ENCODE measurements at regions not wholly inside any gene's neighbourhood (a gene's known extent, or its start where the extent isn't known, plus 50 kb on each side); places are given as distances from the start of the nearest gene placed in this dataset.
"Not testable (repeated sequence)": the region's sequence is repeated elsewhere in the genome, so short reads cannot be mapped to it uniquely, and the experiment has no call there.

GRCh38 chr5:101346447-101346846 is 443.4 kb upstream of the ST8SIA4 start:
- no peaks in the 10 kb centered on the region for H3K27me3 Mint-ChIP-seq
- no peaks in the 10 kb centered on the region for H3K36me3 Mint-ChIP-seq (ENCODE audit: low read depth)
- no peaks in the 10 kb centered on the region for H3K4me1 Mint-ChIP-seq
- ChIA-PET CTCF (no interaction called here), POLR2A (no interaction called here)
- no peak for DNase-seq
- H3K9me3 Mint-ChIP-seq = peaks cover 6% of the 10 kb centered on the region
- H3K27ac Mint-ChIP-seq = no peak overlapping the region
- H3K4me3 Mint-ChIP-seq = no peak overlapping the region

GRCh38 chr5:101338226-101338625 is 435.1 kb upstream of the ST8SIA4 start:
- no peaks in the 10 kb centered on the region for H3K27me3 Mint-ChIP-seq
- CTCF ChIA-PET = no interaction called here
- no peak overlapping the region for H3K27ac Mint-ChIP-seq
- no peak overlapping the region for H3K4me3 Mint-ChIP-seq
- POLR2A ChIA-PET = no interaction called here
- no peaks in the 10 kb centered on the region for H3K4me1 Mint-ChIP-seq
- no peaks in the 10 kb centered on the region for H3K9me3 Mint-ChIP-seq
- no peak for DNase-seq
- H3K36me3 Mint-ChIP-seq (ENCODE audit: low read depth) = no peaks in the 10 kb centered on the region

- Mint-ChIP-seq H3K9me3 (no peaks in the 10 kb centered on the region), H3K4me1 (no peaks in the 10 kb centered on the region), H3K27me3 (no peaks in the 10 kb centered on the region), H3K36me3 (ENCODE audit: low read depth) (no peaks in the 10 kb centered on the region), H3K4me3 (no peak overlapping the region), H3K27ac (no peak overlapping the region)
- ChIA-PET CTCF (no interaction called here), POLR2A (no interaction called here)
- DNase-seq = no peak
Measured at GRCh38 chr5:101327816-101328215, 424.7 kb upstream of the ST8SIA4 start.

- Mint-ChIP-seq H3K9me3 (no peaks in the 10 kb centered on the region), H3K4me3 (no peak overlapping the region), H3K27ac (no peak overlapping the region), H3K36me3 (ENCODE audit: low read depth) (no peaks in the 10 kb centered on the region), H3K27me3 (no peaks in the 10 kb centered on the region), H3K4me1 (no peaks in the 10 kb centered on the region)
- POLR2A ChIA-PET = no interaction called here
- CTCF ChIA-PET = no interaction called here
- DNase-seq = no peak
Measured at GRCh38 chr5:101326766-101327165, 423.7 kb upstream of the ST8SIA4 start.

- H3K27me3 Mint-ChIP-seq; H3K4me3 Mint-ChIP-seq; H3K36me3 Mint-ChIP-seq (ENCODE audit: low read depth); DNase-seq; H3K9me3 Mint-ChIP-seq; POLR2A ChIA-PET; CTCF ChIA-PET; H3K4me1 Mint-ChIP-seq; H3K27ac Mint-ChIP-seq: not testable (repeated sequence)
Measured at GRCh38 chr5:101316401-101316800, 413.3 kb upstream of the ST8SIA4 start.

GRCh38 chr5:101306391-101307137 is 403.5 kb upstream of the ST8SIA4 start:
- Mint-ChIP-seq H3K4me1 (no peaks in the 10 kb centered on the region), H3K27me3 (no peaks in the 10 kb centered on the region), H3K36me3 (ENCODE audit: low read depth) (no peaks in the 10 kb centered on the region), H3K4me3 (no peak overlapping the region), H3K27ac (no peak overlapping the region), H3K9me3 (no peaks in the 10 kb centered on the region)
- CTCF ChIA-PET = no interaction called here
- DNase-seq = no peak
- POLR2A ChIA-PET = no interaction called here

- ChIA-PET CTCF (no interaction called here), POLR2A (no interaction called here)
- no peak for DNase-seq
- Mint-ChIP-seq H3K4me3 (no peak overlapping the region), H3K36me3 (ENCODE audit: low read depth) (no peaks in the 10 kb centered on the region), H3K9me3 (no peaks in the 10 kb centered on the region), H3K4me1 (no peaks in the 10 kb centered on the region), H3K27ac (no peak overlapping the region), H3K27me3 (no peaks in the 10 kb centered on the region)
Measured at GRCh38 chr5:101296477-101296876, 393.4 kb upstream of the ST8SIA4 start.

GRCh38 chr5:101292199-101292598 is 389.1 kb upstream of the ST8SIA4 start:
- Mint-ChIP-seq H3K27me3 (no peaks in the 10 kb centered on the region), H3K4me1 (no peaks in the 10 kb centered on the region), H3K27ac (no peak overlapping the region), H3K9me3 (no peaks in the 10 kb centered on the region), H3K36me3 (ENCODE audit: low read depth) (no peaks in the 10 kb centered on the region), H3K4me3 (no peak overlapping the region)
- DNase-seq = no peak
- ChIA-PET POLR2A (no interaction called here), CTCF (no interaction called here)

GRCh38 chr5:101290761-101291160 is 387.7 kb upstream of the ST8SIA4 start:
- H3K27ac Mint-ChIP-seq; H3K9me3 Mint-ChIP-seq; CTCF ChIA-PET; H3K27me3 Mint-ChIP-seq; H3K4me1 Mint-ChIP-seq; H3K36me3 Mint-ChIP-seq (ENCODE audit: low read depth); DNase-seq; POLR2A ChIA-PET; H3K4me3 Mint-ChIP-seq: not testable (repeated sequence)

GRCh38 chr5:101288633-101289032 is 385.6 kb upstream of the ST8SIA4 start:
- Mint-ChIP-seq H3K36me3 (ENCODE audit: low read depth) (no peaks in the 10 kb centered on the region), H3K4me1 (no peaks in the 10 kb centered on the region)
- no peak for DNase-seq

GRCh38 chr5:101284736-101285375 is 381.8 kb upstream of the ST8SIA4 start:
- H3K4me1 Mint-ChIP-seq = no peaks in the 10 kb centered on the region
- no peak for DNase-seq
- H3K9me3 Mint-ChIP-seq = no peaks in the 10 kb centered on the region
- H3K27ac Mint-ChIP-seq = no peak overlapping the region
- no peak overlapping the region for H3K4me3 Mint-ChIP-seq
- POLR2A ChIA-PET = no interaction called here
- CTCF ChIA-PET = interaction anchor here (0.7 kb wide), 1 partner anchor 1157 kb away, joined by 3 read pairs; no protein-coding TSS in a partner anchor
- no peaks in the 10 kb centered on the region for H3K27me3 Mint-ChIP-seq
- H3K36me3 Mint-ChIP-seq (ENCODE audit: low read depth) = no peaks in the 10 kb centered on the region

More at GRCh38 chr5:101288633-101289032, 385.6 kb upstream of the ST8SIA4 start:
- H3K27ac Mint-ChIP-seq = no peak overlapping the region
- CTCF ChIA-PET = no interaction called here
- POLR2A ChIA-PET = no interaction called here
- no peak overlapping the region for H3K4me3 Mint-ChIP-seq
- no peaks in the 10 kb centered on the region for H3K27me3 Mint-ChIP-seq
- no peaks in the 10 kb centered on the region for H3K9me3 Mint-ChIP-seq

GRCh38 chr5:101283938-101284337 is 380.9 kb upstream of the ST8SIA4 start:
- DNase-seq; H3K36me3 Mint-ChIP-seq (ENCODE audit: low read depth); H3K27ac Mint-ChIP-seq; H3K9me3 Mint-ChIP-seq; H3K4me3 Mint-ChIP-seq; H3K4me1 Mint-ChIP-seq; H3K27me3 Mint-ChIP-seq; POLR2A ChIA-PET: not testable (repeated sequence)
- CTCF ChIA-PET = interaction anchor here (0.7 kb wide), 1 partner anchor 1156 kb away, joined by 3 read pairs; no protein-coding TSS in a partner anchor

GRCh38 chr5:101278917-101279316 is 375.8 kb upstream of the ST8SIA4 start:
- CTCF ChIA-PET = no interaction called here
- H3K27me3 Mint-ChIP-seq = no peaks in the 10 kb centered on the region
- POLR2A ChIA-PET = no interaction called here
- no peaks in the 10 kb centered on the region for H3K4me1 Mint-ChIP-seq
- no peaks in the 10 kb centered on the region for H3K9me3 Mint-ChIP-seq
- no peak for DNase-seq
- H3K36me3 Mint-ChIP-seq (ENCODE audit: low read depth) = no peaks in the 10 kb centered on the region
- no peak overlapping the region for H3K4me3 Mint-ChIP-seq
- H3K27ac Mint-ChIP-seq = no peak overlapping the region
